Activated naive CD4-positive, alpha-beta T cell treated with anti-CD3 and anti-CD28 coated beads, Interleukin-2, amount 50 U/mL, for 72 hours (primary cell): ENCODE measurements at regions not wholly inside any gene's neighbourhood (a gene's known extent, or its start where the extent isn't known, plus 50 kb on each side); places are given as distances from the start of the nearest gene placed in this dataset.

Experiments
- ATAC-seq, 2 donors: fragments of 150-1000 bp; cut with Tn5 transposase; 2 replicates each; pipeline ENCODE4 v1.10.0; 2021; ENCODE audit warnings: mild to moderate bottlenecking in 2 of 2, moderate library complexity in 2 of 2
- DNase-seq, 2 donors: peaks; one replicate each; pipeline ENCODE4 v3.0.0; 2021 to 2022; ENCODE audit warnings: low spot score in 2 of 2
- H3K27ac Mint-ChIP-seq, 2 donors: one replicate each; pipeline ENCODE4 v1.8.0; 2022; ENCODE audit warnings: mild to moderate bottlenecking in 2 of 2, mixed read lengths in 2 of 2
- H3K36me3 Mint-ChIP-seq, 2 donors: one replicate each; pipeline ENCODE4 v1.8.0; 2022; ENCODE audit warnings: mixed read lengths in 2 of 2
- H3K9me3 Mint-ChIP-seq, 2 donors: one replicate each; pipeline ENCODE4 v1.8.0; 2022; ENCODE audit warnings: mixed read lengths in 2 of 2

DNA sequence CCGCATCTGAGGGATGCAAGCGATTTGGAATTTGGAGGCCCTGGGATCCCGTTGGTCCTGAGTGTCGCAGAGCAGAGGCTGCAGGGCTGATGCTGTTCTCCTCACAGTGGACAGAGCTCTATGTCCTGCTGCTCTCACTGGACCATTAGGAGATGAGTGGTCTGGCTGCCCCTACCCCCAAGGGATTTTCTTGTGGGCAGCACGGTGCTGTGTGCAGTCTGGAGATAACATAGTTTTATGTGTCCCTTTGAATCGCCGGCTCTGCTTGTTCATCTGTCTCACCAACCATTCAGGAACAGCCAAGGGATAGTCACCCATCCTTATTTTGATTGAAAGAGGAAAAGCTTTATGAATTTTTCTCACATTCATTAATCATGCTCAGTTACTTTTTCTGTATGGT is 49.9 kb downstream of the CHRM3 start:
- Mint-ChIP-seq H3K9me3 (no peaks in the 10 kb centered on the region), H3K27ac (no peak overlapping the region), H3K36me3 (no peaks in the 10 kb centered on the region)
- ATAC-seq (no peak), DNase-seq (no peak)

DNA sequence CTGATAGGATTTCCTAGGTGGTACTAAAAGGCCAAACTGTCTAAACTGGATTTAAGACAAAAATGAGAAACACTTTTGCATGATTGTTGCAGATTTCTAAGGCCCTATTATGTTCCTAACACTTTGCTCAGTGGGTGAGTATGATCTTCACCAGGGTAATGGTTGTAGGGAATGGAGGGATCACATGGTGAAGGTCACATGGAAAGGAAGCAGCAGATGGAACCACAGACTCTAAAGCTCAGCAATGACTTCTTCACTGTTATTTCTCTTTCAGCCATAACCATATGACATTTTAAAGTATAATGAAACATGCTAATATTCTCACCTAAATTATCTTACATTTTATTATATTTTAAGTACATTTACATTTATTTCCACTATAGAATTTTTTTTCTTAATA is 51.5 kb downstream of the CHRM3 start:
- Mint-ChIP-seq H3K27ac (no peak overlapping the region), H3K9me3 (no peaks in the 10 kb centered on the region), H3K36me3 (no peaks in the 10 kb centered on the region)
- DNase-seq (no peak), ATAC-seq (no peak)

DNA sequence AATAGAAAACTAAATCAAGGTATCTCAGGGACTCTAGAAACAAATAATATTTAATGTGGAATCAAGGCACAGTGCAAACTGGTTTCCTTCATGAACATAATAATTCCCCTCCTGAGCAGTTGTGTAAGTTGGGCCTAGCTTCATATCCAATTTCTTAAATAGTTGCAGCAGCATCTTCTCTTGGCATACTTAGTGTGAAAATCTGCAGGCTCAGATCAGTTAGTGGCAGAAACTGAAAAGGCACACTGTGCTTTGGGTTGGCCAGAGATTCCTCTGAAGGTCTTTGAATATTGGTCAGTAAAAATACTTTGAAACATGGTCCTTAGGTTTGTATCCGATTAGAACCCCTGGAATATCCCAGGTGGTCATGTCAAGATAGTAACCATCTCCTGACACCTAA is 52.5 kb downstream of the CHRM3 start:
- H3K9me3 Mint-ChIP-seq, result no peaks in the 10 kb centered on the region
- no peak for DNase-seq
- no peak overlapping the region for H3K27ac Mint-ChIP-seq
- no peak for ATAC-seq
- no peaks in the 10 kb centered on the region for H3K36me3 Mint-ChIP-seq

DNA sequence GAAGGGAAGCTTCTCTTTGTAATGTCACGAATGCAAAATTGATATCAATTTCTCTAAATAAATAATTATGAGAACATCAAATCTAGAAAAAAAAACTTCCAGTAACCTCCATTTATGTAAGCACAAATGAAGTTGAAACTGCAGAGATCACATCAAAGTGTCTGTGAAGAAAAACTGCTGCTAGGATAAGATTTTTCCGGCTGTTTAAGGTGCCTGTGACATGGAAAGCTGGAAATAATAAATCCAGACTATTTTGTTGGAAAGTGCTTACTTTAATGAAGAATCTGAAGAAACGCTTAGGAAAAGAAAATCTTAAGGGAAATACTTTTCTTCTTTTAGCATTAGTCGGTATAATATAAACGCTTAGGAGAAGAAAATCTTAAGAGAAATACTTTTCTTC is 57.0 kb downstream of the CHRM3 start:
- ATAC-seq (no peak), DNase-seq (no peak)
- Mint-ChIP-seq H3K27ac (no peak overlapping the region), H3K9me3 (no peaks in the 10 kb centered on the region), H3K36me3 (no peaks in the 10 kb centered on the region)

DNA sequence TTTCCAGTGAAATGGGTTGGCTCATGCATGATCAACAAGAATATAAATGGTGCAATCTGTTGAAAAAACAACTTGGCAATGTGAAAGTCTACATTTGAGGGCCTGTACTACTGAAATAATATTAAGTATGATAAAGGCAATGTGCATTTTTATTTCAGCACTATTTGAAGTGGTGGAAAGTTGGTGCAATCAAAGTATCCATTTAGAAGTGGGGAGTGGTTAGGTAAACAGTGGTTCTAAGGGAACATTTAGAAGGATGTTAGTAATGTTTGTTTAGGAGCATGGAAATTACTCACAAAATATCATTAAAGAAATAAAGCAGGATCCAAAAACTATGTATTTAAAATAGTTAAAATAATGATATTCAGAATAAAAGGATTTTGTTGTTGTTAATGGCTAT is 60.2 kb downstream of the CHRM3 start:
- no peak for DNase-seq
- Mint-ChIP-seq H3K27ac (no peak overlapping the region), H3K36me3 (no peaks in the 10 kb centered on the region), H3K9me3 (no peaks in the 10 kb centered on the region)
- no peak for ATAC-seq

DNA sequence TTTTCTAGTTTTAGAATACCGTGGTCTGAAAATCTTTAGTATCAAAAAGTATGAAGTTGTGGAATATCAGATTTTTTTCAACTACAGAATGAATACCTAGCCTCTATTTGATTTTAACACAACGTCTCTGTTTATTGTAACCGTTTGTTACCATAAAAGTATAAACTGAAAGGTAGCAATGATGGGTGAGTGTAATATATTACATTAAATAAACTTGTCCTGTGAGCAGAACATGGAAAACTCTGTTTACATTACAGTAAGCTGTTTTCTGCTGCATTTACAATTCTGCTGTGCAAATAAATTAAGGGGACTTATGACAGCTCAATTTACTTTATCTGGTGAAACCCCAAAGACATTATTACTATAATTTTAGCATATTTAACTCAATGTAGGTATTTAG is 62.5 kb downstream of the CHRM3 start:
- DNase-seq (no peak), ATAC-seq (no peak)
- Mint-ChIP-seq H3K9me3 (no peaks in the 10 kb centered on the region), H3K27ac (no peak overlapping the region), H3K36me3 (no peaks in the 10 kb centered on the region)

DNA sequence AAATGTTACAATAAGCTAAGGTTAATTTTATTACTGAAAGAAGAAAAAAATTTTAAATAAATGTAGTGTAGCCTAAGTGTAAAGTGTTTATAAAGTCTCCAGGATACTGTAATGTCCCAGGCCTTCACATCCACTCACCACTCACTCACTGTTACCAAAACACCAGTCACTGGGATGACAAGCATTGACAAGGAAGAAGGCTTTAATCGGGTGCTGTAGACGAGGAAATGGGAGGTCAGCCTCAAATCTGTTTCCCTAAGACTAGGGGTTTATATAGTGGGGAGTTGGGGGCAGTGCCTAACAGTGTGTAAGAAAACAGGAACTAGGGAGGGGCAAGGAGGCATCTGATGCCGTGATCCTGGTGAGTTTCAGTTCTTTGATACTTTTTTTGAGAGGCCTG is 69.4 kb downstream of the CHRM3 start:
- no peaks in the 10 kb centered on the region for H3K36me3 Mint-ChIP-seq
- DNase-seq (no peak), ATAC-seq (no peak)
- no peak overlapping the region for H3K27ac Mint-ChIP-seq
- H3K9me3 Mint-ChIP-seq, result peaks cover 0 to 4% of the 10 kb centered on the region in 2 donors

DNA sequence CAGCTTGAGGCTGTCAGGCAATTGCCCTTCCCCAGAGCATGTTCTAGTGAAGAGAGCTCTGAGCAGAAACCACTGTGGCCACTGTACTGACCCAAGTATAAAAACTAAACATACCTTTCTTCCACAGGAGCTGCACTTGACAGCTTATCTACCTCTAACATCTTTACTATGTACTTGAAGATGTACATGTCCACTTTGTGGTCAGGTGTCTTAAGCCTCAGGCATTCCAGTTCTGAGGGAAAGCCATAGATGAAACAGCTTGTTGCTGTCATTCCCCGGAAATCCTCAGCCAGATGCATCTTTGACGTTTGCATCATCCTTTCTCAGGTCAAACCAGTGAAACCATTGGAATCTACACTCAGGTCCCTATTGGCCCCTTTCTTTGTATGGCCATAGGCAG is 70.4 kb downstream of the CHRM3 start:
- DNase-seq, result no peak
- ATAC-seq, result no peak
- no peak overlapping the region for H3K27ac Mint-ChIP-seq
- no peaks in the 10 kb centered on the region for H3K36me3 Mint-ChIP-seq
- H3K9me3 Mint-ChIP-seq, result peaks cover 0 to 4% of the 10 kb centered on the region in 2 donors

DNA sequence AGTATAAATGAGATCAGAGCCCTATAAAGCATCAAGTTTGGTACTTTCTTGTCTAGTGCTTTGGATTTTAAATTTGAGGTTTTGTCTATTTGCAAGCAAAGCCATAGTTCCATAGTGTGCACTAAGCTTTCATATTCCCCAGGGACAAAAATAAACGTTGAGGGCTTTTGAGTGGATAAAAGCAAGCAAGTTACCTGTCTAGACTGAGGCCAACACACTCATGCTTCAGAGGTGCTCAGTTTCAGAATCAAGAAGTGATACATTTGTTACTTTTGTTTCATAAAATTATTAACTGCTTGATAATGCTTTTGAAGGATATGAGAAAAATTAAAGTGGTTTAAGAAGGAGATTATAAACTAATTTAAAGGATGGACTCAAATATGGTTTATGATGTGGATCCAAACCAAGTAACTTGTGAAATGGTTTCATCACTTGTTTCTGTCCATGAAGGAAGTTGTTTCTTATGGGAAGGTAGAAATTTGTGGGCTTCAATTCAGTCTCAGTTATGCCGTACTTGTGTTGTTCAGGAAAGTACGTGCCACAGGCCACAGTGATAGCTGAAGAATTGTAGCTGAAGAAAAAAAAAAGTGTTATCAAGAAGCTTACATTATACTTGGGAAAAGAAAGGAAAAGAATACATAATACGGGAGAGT is 71.2 kb downstream of the CHRM3 start:
- Mint-ChIP-seq H3K9me3 (peaks cover 0 to 4% of the 10 kb centered on the region in 2 donors), H3K36me3 (no peaks in the 10 kb centered on the region), H3K27ac (peak overlapping the region in 1 of 2 donors; percentile 26)
- DNase-seq, result no peak
- ATAC-seq, result no peak

DNA sequence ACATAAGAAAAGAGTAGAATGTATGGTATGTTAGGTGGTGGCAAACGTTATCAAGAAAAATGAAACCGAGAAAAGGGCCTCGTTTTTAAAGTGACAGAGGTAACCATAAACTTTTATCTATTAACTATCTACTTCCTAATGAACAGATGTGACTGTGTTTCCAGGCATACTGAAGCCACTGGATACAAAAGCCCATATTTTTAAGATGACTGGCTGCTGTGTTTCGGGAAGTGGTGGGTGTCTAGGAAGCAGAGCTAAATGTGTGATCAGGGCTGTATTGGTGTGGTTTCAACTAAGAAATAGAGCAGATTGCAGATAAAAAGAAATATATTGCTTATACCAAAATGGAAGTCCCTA is 71.8 kb downstream of the CHRM3 start:
- Mint-ChIP-seq H3K9me3 (peaks cover 0 to 4% of the 10 kb centered on the region in 2 donors), H3K27ac (peak overlapping the region in 1 of 2 donors; percentile 26), H3K36me3 (no peaks in the 10 kb centered on the region)
- ATAC-seq, result peak in 1 of 2 donors; percentile 22
- no peak for DNase-seq

DNA sequence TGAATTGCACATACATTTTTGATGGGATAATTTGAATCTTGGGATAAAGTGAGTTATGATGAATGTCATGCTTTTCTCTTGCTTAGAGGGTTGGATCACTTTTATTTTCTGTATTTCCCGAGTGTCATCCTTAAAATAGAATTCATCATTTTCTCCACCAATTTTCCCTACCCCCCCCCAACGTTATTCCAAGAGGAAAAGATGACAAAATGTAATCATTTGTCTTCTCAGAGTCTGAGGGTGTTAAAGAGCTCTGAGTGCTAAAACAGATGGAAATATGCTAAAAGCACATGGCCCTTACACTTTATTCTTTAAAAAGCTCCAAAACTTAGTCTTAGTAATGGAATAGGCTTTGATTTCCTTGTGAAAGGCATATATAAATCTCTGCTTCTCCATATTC is 81.4 kb downstream of the CHRM3 start:
- H3K27ac Mint-ChIP-seq, result no peak overlapping the region
- no peaks in the 10 kb centered on the region for H3K36me3 Mint-ChIP-seq
- ATAC-seq, result no peak
- H3K9me3 Mint-ChIP-seq, result no peaks in the 10 kb centered on the region
- no peak for DNase-seq

DNA sequence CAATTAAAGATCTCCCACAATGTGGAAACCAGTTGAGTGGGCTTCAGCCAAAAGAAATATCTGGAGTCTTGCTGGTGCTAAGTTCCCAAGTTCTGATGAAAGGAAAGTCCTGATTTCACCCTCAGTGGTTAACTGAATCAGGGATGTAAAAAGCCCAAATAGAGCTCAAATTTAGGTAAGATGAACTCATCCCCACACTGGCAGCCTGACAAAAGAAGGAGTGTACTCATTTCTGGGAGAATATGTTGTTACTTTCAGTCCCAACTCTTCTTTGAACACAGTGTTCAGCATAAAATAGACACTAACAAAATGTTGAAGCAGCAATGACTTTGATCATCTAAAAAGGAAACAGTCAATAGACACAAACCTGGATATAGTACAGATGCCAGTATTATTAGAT is 91.7 kb downstream of the CHRM3 start:
- Mint-ChIP-seq H3K36me3 (peaks cover 16 to 19% of the 10 kb centered on the region in 2 donors), H3K27ac (no peak overlapping the region), H3K9me3 (peaks cover 18 to 22% of the 10 kb centered on the region in 2 donors)
- DNase-seq, result no peak
- no peak for ATAC-seq

DNA sequence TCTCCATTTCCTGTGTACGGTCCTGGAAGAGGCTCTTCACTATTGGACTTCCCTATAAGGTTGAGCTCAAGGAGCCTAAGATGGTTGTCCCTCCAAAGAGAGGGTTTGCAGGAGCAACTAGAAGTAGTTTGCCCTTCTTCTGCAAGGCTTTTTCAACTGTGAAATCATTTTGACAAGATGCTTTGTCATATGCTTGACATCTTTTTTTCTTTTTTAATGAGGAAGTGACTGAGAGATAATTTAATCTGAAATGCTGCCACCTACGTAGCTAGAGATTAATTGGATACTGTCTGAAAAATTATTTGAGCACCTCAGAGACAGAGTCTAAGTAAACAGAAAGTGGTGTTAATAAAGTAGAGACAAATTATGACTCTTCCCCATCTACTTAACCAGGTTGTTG is 97.0 kb downstream of the CHRM3 start:
- ATAC-seq (no peak), DNase-seq (no peak)
- Mint-ChIP-seq H3K27ac (no peak overlapping the region), H3K36me3 (peaks cover 10% of the 10 kb centered on the region in 2 donors), H3K9me3 (peaks cover 8 to 12% of the 10 kb centered on the region in 2 donors)

DNA sequence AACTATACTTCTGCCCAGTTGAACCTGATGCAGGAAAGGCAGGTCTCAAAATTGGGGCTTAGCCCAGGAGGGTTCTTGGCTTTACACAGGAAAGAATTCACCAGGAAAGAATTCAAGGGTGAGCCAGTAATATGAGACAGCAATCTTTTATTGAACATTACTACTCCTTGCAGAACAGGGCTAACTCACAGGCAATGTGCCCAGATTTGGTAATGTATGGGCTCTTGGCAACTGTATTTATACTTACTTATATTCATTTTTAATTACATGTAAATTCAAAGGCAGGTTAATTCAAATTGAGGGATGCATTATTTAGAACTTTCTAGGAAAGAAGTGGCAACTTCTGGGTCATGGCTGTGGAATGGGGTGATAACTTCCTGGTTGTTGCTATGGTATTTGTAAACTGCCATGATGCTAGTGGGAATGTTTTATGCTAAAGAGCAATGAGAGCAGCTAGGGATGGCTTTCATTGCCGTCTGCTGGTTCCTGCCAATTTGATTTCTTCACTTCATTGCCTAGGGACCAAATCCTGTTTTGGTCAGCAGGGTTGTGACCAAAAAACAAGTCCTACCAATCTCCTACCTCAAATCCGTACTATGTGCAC is 107.5 kb downstream of the CHRM3 start:
- no peak for DNase-seq
- ATAC-seq, result no peak
- Mint-ChIP-seq H3K27ac (no peak overlapping the region), H3K9me3 (peaks cover 0 to 9% of the 10 kb centered on the region in 2 donors), H3K36me3 (peaks cover 0 to 1% of the 10 kb centered on the region in 2 donors)

DNA sequence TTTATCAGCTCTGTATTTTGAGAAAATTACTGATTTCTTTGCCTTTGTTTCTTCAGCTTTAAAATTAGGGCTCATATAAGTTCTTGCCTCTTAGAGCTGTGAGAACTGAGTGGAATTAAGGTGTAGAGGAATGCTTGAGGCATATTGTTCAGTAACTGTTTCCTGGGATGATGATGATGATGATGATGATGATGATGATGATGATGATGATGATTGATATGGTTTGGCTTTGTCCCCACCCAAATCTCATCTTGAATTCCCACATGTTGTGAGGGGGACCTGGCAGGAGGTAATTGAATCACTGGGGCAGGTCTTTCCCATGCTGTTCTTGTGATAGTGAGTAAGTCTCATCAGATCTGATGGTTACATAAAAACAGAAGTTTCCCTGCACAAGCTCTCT is 118.7 kb downstream of the CHRM3 start:
- H3K36me3 Mint-ChIP-seq, result peaks cover 9 to 26% of the 10 kb centered on the region in 2 donors
- H3K9me3 Mint-ChIP-seq, result peaks cover 27 to 28% of the 10 kb centered on the region in 2 donors
- ATAC-seq (no peak), DNase-seq (no peak)
- no peak overlapping the region for H3K27ac Mint-ChIP-seq

DNA sequence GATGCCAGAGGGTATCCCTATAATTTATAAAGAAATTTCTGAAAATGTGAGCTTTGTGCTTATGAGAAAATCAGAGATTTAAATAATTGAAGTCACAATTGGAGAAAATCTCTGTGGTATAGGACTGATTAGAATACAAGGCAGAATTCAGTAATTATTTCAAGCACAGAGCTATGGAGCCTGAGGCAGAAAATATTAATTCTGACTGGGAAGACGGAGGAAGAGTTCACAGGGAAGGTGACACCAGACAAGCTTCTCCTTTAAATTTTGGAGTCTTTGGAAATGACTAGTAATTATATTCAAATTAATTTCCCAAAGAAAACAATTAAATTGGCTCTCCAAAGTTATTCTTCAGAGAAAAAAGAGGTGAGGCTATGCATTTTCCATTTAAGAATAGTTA is 121.5 kb downstream of the CHRM3 start:
- H3K36me3 Mint-ChIP-seq, result peaks cover 9 to 26% of the 10 kb centered on the region in 2 donors
- no peak overlapping the region for H3K27ac Mint-ChIP-seq
- DNase-seq (no peak), ATAC-seq (no peak)
- H3K9me3 Mint-ChIP-seq, result peaks cover 27 to 28% of the 10 kb centered on the region in 2 donors

DNA sequence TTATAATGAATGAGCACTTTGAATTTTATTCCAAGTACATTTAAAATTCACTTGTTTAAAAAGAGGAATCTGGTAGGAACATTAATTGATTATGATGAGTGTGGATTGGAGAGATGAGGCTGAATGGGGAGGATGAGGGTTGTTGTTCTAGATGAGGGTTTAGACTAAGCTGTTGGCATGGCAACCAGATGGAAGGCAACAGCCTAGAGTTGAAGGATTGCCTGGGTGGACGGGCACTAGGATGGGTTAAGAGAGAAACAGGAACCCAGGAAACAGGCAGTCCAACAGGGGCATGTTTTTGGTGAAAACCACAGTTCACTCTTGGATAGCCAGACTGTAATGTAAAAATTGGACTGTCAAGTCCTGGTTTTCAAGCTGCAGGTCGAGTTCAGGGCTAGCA is 125.5 kb downstream of the CHRM3 start:
- no peak for DNase-seq
- no peak for ATAC-seq
- Mint-ChIP-seq H3K36me3 (peaks cover 0 to 10% of the 10 kb centered on the region in 2 donors), H3K27ac (no peak overlapping the region), H3K9me3 (peaks cover 6 to 12% of the 10 kb centered on the region in 2 donors)

DNA sequence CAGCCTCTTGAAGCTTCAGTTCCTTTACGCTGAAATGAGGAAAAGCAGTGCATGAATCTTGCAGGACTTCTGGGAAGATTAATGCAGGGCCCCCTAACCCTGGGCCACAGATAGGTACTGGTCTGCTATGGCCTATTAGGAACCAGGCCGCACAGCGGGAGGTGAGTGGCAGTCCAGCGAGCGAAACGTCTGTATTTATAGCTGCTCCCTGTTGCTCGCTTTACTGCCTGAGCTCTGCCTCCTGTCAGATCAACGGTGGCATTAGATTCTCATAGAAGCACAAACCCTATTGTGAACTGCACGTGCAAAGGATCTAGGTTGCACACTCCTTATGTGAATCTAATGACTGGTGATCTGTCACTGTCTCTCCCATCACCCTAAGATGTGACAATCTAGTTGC is 130.2 kb downstream of the CHRM3 start:
- no peak overlapping the region for H3K27ac Mint-ChIP-seq
- DNase-seq (no peak), ATAC-seq (no peak)
- H3K9me3 Mint-ChIP-seq, result no peaks in the 10 kb centered on the region
- H3K36me3 Mint-ChIP-seq, result no peaks in the 10 kb centered on the region
